ENCODE measurements at regions not wholly inside any gene's neighbourhood (a gene's known extent, or its start where the extent isn't known, plus 50 kb on each side); places are given as distances from the start of the nearest gene placed in this dataset.

- Histone ChIP-seq H3K36me3 (ENCODE audit: insufficient read depth, low read length) (no peaks in the 10 kb centered on the region), H3K27ac (ENCODE audit: low read depth, low read length) (no peak overlapping the region), H3K4me2 (ENCODE audit: insufficient read depth, low read length) (no peak overlapping the region), H3K9me3 (ENCODE audit: low read depth, low read length) (no peaks in the 10 kb centered on the region), H3K27me3 (ENCODE audit: insufficient read depth, low read length) (no peaks in the 10 kb centered on the region), H3K4me1 (ENCODE audit: insufficient read depth, low read length) (no peaks in the 10 kb centered on the region), H3K79me2 (ENCODE audit: insufficient read depth, low read length) (no peaks in the 10 kb centered on the region), H3K4me3 (ENCODE audit: insufficient read depth, low read length) (no peak overlapping the region), H4K20me1 (ENCODE audit: insufficient read depth, low read length) (no peaks in the 10 kb centered on the region), H2AFZ (ENCODE audit: low read length) (no peak overlapping the region)
- TF ChIP-seq CTCF (IDR thresholded peaks at IDR 0.05; ENCODE audit: extremely low read depth, low read depth, low read length) = no peak
- no peak for DNase-seq (ENCODE audit: insufficient read length, low spot score, missing footprints)
Observed at GRCh38 chr1:82844911-82845827, 1044.4 kb downstream of the ADGRL2 start.

- Histone ChIP-seq H4K20me1 (ENCODE audit: insufficient read depth, low read length) (no peaks in the 10 kb centered on the region), H3K9me3 (ENCODE audit: low read depth, low read length) (no peaks in the 10 kb centered on the region), H3K27me3 (ENCODE audit: insufficient read depth, low read length) (no peaks in the 10 kb centered on the region), H3K79me2 (ENCODE audit: insufficient read depth, low read length) (no peaks in the 10 kb centered on the region), H3K4me3 (ENCODE audit: insufficient read depth, low read length) (no peak overlapping the region), H3K4me2 (ENCODE audit: insufficient read depth, low read length) (no peak overlapping the region), H3K4me1 (ENCODE audit: insufficient read depth, low read length) (no peaks in the 10 kb centered on the region), H2AFZ (ENCODE audit: low read length) (no peak overlapping the region), H3K36me3 (ENCODE audit: insufficient read depth, low read length) (no peaks in the 10 kb centered on the region), H3K27ac (ENCODE audit: low read depth, low read length) (no peak overlapping the region)
- TF ChIP-seq CTCF (IDR thresholded peaks at IDR 0.05; ENCODE audit: extremely low read depth, low read depth, low read length) = no peak
- DNase-seq (ENCODE audit: insufficient read length, low spot score, missing footprints) = no peak
Observed at GRCh38 chr1:82844447-82844846, 1043.7 kb downstream of the ADGRL2 start.

GRCh38 chr1:82843876-82844275, 1043.1 kb downstream of the ADGRL2 start:
- no peaks in the 10 kb centered on the region for H3K36me3 ChIP-seq (ENCODE audit: insufficient read depth, low read length)
- H3K27me3 ChIP-seq (ENCODE audit: insufficient read depth, low read length) = no peaks in the 10 kb centered on the region
- no peak for DNase-seq (ENCODE audit: insufficient read length, low spot score, missing footprints)
- H3K4me2 ChIP-seq (ENCODE audit: insufficient read depth, low read length) = no peak overlapping the region
- no peaks in the 10 kb centered on the region for H4K20me1 ChIP-seq (ENCODE audit: insufficient read depth, low read length)
- no peak for TF ChIP-seq CTCF (IDR thresholded peaks at IDR 0.05; ENCODE audit: extremely low read depth, low read depth, low read length)
- no peak overlapping the region for H3K27ac ChIP-seq (ENCODE audit: low read depth, low read length)
- no peaks in the 10 kb centered on the region for H3K79me2 ChIP-seq (ENCODE audit: insufficient read depth, low read length)
- H2AFZ ChIP-seq (ENCODE audit: low read length) = no peak overlapping the region
- H3K4me3 ChIP-seq (ENCODE audit: insufficient read depth, low read length) = no peak overlapping the region
- H3K9me3 ChIP-seq (ENCODE audit: low read depth, low read length) = no peaks in the 10 kb centered on the region
- H3K4me1 ChIP-seq (ENCODE audit: insufficient read depth, low read length) = no peaks in the 10 kb centered on the region

- H3K9me3 ChIP-seq (ENCODE audit: low read depth, low read length) = no peaks in the 10 kb centered on the region
Observed at GRCh38 chr1:82840192-82840591, 1039.5 kb downstream of the ADGRL2 start.

More at GRCh38 chr1:82840192-82840591, 1039.5 kb downstream of the ADGRL2 start:
- Histone ChIP-seq H3K4me3 (ENCODE audit: insufficient read depth, low read length) (no peak overlapping the region), H4K20me1 (ENCODE audit: insufficient read depth, low read length) (no peaks in the 10 kb centered on the region), H3K4me2 (ENCODE audit: insufficient read depth, low read length) (no peak overlapping the region), H3K36me3 (ENCODE audit: insufficient read depth, low read length) (no peaks in the 10 kb centered on the region), H3K4me1 (ENCODE audit: insufficient read depth, low read length) (no peaks in the 10 kb centered on the region), H2AFZ (ENCODE audit: low read length) (no peak overlapping the region), H3K79me2 (ENCODE audit: insufficient read depth, low read length) (no peaks in the 10 kb centered on the region), H3K27me3 (ENCODE audit: insufficient read depth, low read length) (no peaks in the 10 kb centered on the region), H3K27ac (ENCODE audit: low read depth, low read length) (no peak overlapping the region)
- no peak for TF ChIP-seq CTCF (IDR thresholded peaks at IDR 0.05; ENCODE audit: extremely low read depth, low read depth, low read length)
- DNase-seq (ENCODE audit: insufficient read length, low spot score, missing footprints) = no peak
